ENCODE measurements at regions not wholly inside any gene's neighbourhood (a gene's known extent, or its start where the extent isn't known, plus 50 kb on each side); places are given as distances from the start of the nearest gene placed in this dataset.
"Not testable (repeated sequence)": the region's sequence is repeated elsewhere in the genome, so short reads cannot be mapped to it uniquely, and the experiment has no call there.

- DNase-seq, result no peak
Measured at GRCh38 chrX:114077773-114078172, 506.1 kb upstream of the HTR2C start.

DNA sequence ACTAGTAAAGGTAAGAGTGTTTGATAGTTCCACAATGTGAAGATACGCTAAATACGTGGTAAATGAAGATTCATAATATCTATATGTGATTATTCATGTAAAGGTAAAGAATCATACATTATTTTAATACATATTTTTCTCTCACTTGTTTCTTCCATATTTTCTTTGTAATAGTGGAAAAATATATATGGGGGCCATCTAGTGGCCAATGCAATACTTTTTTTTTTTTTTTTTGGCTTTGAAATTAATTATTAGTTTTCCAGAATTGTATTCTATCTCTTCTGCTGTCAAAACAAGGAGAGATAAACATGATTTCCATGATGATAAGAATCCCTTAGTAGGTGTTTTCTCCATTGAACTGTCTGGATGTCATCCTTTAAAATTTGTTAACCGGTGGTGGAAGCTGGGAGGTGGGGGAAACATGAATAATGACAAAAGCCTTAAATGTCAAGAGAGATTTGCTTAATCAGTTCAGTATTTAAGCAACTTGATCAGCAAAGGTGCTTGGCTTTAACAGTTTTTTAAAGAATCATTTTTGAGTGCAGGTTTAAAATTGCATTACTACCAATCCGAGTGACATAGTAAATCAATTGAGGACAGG lies 508.7 kb upstream of the HTR2C start:
- DNase-seq, result peak in 1 of 2 donors; percentile 2

- no peak for DNase-seq
Measured at GRCh38 chrX:114073926-114074325, 510.0 kb upstream of the HTR2C start.

DNA sequence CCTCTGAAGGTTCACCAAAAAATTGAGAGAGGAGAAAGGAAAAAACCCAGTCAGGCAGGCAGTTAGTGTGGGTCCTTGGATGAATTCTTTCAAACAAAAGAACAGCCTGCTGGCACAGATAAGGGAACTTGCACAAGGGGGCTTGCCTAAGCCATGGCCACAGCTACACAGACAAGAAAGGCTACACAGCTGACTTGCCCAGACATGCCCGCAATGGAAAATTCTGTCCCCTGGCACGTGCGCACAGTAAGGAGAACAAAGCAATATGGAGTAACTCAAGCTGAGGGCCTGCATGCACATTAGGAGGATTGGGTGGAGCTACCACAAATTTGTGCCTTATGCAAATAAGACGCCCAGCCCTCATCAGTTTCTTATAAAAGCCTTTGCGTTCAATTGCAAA lies 512.5 kb upstream of the HTR2C start:
- peak; percentile 3 to 29 for DNase-seq

DNA sequence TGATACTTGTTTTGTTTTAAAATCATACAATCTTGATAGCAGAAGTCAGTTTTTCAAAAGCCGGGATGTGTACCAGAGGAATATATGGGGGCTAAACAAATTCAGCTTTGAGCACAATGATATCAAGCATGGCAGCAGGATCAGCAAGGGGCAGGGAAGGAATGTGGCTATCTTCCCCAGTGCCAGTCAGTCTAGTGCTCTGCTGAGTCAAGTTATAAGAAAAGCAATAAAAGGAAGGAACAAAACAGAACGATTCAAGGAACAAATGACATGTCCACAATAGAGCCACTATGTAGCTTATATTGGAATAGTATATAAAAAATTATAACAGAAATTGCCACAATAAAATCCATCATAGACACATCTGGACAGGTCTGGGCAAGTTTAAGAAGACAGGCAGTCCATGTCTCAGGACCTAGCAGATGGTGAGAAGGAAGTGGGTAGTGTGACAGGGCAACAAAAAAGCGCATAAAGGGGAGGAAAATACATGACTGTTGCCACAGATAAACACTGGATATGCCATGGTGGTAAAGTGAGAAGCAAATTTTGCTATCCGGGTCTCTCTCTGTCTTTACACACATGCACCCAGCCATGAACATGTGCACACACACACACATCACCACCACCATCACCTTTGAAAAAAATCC lies 518.2 kb upstream of the HTR2C start:
- DNase-seq, result no peak

- no peak for DNase-seq
Measured at GRCh38 chrX:114061226-114061625, 522.7 kb upstream of the HTR2C start.

DNA sequence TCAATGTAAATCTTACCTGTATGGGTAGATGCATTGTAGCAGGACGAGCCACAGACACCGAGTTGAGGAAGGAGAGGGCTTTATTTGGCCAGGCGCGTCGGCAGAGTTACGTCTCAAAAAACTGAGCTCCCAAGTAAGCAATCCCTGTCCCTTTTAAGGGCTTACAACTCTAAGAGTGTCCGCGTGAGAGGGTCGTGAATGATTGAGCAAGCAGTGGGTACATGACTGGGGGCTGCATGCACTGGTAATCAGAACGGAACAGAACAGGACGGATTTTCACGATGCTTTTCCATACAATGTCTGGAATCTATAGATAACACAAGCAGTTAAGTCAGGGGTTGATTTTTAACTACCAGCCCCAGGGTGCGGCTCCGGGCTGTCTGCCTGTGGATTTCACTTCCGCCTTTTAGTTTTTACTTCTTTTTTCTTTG lies 524.9 kb upstream of the HTR2C start:
- peak in 1 of 2 donors; percentile 7 for DNase-seq

DNA sequence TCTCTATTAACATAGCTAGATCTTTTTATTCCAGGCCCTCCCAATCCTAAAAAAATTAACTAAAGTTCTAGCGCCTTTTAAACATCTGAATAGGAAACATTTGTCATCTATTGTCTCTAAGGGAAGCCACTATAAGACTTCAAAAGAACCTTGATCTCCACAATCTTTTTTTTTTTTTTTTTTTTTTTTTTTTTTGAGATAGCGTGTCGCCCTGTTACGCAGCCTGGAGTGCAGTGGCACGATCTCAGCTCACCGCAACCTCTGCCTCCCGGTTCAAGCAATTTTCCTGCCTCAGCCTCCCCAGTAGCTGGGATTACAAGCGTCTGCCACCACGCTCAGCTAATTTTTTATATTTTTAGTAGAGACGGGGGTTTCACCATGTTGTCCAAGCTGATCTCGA lies 526.5 kb upstream of the HTR2C start:
- not testable (repeated sequence) for DNase-seq

DNA sequence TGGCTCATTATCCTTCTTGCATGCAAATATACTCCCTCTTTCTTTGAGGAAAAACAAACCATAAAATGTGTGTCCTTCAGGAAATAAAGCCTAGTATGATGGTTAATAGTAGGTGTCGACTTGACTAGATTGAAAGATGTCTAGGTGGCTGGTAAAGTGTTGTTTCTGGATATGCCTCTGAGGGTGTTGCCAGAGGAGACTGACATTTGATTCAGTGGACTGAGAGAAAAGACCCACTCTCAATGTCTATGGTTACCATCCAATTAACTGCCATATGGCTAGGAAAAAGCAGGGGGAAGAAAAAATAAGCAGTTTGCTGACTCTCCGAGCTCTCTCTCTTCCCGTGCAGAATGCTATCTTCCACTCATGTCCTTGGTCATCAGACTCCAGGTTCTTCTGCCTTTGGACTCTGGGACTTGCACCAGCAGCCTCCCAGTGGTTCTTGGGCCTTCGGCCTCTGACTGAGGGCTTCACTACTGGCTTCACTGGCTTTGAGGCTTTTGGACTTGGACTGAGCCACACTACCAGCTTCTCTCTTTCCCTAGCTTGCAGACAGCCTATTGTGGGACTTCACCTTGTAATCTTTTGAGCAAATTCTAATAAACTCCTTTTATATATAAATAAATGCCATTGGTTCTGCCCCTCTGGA lies 532.1 kb upstream of the HTR2C start:
- DNase-seq, result no peak

DNA sequence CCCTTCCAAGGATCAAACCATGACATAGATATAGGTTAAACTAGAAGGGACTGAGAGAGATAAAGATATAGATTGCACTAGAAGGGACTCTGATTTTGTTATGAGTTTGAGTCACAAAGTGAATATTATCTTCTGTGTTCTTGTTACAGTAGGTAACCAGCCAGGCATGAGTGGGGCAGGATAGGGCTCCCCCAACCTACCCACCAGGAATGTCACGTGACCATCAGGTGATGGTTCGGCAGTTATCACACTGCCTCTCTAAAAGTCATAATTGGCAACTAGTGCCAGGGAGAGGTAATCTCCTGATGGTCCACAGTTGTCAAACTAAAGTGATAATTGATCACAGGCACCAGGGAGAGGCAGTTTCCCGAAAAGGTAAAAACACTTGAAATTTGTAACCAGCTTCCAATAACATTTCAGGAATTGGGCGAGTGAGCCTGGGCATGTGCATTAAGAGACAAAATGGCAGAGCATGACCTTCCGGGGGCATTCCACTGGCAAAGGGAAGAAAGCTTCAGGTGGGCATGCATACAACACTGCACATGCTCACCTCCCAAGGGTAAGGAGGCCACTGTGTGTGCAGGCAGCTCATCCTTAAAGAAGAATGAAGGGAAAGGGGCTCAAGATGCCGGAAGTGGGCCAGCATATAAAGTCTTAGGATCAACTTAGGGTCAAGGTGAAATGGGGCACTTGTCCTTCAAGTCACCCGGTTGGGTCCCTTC lies 533.6 kb upstream of the HTR2C start:
- DNase-seq, result no peak

- DNase-seq, result no peak
Measured at GRCh38 chrX:114049063-114049462, 534.8 kb upstream of the HTR2C start.

DNA sequence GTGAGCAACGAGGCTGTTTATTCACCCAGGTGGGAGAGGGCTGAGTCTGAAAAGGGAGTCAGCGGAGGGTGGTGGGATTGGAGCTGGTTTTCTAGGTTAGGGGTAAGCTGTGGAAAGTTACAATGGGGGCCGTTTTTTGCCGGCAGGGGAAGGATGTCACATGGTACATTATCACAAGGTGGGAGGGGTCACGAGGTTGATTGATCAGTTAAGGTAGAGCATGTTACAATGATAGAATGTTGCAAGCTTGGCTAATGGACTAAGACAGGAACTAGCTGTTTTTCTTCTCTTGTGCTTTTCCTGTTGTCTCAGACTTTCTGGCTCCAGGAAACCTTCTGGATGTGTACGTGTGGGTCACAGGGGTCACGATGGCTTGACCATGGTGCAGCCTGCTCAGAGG lies 536.3 kb upstream of the HTR2C start:
- DNase-seq, result no peak

DNA sequence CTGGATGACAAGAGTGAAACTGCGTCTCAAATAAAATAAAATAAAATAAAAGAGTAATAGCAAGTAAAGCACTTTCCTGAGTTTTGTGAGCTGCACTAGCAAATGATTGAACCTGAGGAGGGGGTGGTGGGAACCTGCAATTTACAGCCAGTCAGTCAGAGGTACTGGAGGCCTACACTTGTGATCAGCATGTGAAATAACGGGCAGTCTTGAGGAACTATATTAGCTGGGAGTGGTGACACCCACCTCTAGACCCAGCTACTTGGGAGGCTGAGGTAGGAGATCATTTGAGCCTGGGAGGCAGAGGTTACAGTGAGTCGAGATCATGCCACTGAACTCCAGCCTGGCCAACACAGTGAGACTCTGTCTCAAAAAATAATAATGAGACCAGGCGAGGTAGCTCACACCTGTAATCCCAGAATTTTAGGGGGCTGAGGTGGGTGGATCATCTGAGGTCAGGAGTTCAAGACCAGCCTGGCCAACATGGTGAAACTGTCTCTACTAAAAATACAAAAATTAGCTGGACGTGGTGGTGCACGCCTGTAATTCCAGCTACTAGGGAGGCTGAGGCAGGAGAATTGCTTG lies 537.1 kb upstream of the HTR2C start:
- DNase-seq, result no peak

GRCh38 chrX:114041470-114041869 lies 542.4 kb upstream of the HTR2C start:
- DNase-seq, result not testable (repeated sequence)

DNA sequence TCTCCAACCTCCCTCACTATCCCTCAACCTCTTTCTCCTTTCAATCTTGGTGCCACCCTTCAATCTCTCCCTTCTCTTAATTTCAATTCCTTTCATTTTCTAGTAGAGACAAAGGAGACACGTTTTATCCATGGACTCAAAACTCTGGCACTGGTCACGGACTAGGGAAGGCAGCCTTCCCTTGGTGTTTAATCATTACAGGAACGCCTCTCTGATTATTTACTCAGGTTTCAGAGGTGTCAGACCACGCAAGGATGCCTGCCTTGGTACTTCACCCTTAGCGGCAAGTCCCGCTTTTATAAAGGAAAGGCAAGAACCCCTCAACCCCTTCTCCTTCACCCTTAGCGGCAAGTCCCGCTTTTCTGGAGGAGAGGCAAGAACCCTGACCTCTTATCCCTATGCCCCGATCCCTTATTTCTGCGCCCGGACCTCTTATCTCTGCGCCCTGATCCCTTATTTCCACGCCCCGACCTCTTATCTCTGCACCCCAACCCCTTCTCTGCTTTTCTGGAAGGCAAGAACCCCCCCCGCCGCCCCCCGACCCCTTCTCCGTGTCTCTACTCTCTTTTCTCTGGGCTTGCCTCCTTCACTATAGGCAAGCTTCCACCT lies 543.1 kb upstream of the HTR2C start:
- not testable (repeated sequence) for DNase-seq

GRCh38 chrX:114040111-114040510 lies 543.8 kb upstream of the HTR2C start:
- DNase-seq, result not testable (repeated sequence)

DNA sequence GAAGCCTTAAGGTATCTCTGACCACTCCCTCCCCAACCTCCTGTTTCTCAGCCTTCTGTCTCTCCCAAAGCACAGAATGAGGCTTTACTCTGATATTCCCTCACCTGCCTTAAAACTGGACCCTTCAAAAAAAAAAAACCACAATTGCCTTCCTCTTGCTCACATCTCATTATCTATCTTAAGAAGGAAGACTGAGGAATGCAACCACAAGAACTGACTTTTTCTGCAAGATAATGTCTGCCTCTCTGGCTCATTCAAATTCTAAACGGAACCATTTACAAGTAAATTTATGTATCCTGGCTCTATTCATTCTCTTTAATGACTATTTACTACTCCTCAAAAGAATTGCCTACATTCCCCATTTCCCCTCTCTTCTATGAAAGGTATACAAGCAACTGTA lies 545.5 kb upstream of the HTR2C start:
- no peak for DNase-seq

- no peak for DNase-seq
Measured at GRCh38 chrX:114037515-114037914, 546.4 kb upstream of the HTR2C start.

GRCh38 chrX:114028907-114029662 lies 554.8 kb upstream of the HTR2C start:
- DNase-seq, result no peak

- DNase-seq, result no peak
Measured at GRCh38 chrX:114017086-114017485, 566.8 kb upstream of the HTR2C start.

DNA sequence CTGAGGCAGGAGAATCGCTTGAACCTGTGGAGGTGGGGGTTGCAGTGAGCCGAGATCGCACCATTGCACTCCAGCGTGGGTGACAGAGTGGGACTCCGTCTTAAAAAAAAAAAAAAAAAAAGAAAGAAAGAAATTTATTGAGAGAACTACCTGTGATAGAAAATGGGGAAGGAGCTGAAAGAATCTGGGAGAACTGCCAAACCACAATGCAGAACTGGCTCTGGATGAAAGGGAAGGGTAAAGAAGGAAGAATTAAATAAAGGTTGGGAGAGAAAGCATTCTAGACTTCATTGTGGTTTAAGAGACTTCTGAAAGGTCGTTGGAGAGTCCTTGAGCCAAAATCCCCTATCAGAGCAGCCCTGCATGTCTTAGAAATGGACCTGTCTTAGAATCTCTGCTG lies 567.9 kb upstream of the HTR2C start:
- DNase-seq, result no peak

- peak in 1 of 2 donors; percentile 4 for DNase-seq
Measured at GRCh38 chrX:114006664-114007063, 577.2 kb upstream of the HTR2C start.
